Neural crest cell (in vitro differentiated cells): ENCODE measurements at regions not wholly inside any gene's neighbourhood (a gene's known extent, or its start where the extent isn't known, plus 50 kb on each side); places are given as distances from the start of the nearest gene placed in this dataset.

Source experiments
- DNase-seq: peaks from one replicate; pipeline ENCODE4 v3.0.0; 2021; ENCODE audit warnings: low read depth, mixed read lengths, low spot score
- H3K27ac Mint-ChIP-seq: one replicate; pipeline ENCODE4 v1.8.0; 2021; ENCODE audit warnings: mild to moderate bottlenecking, mixed read lengths; ENCODE audit not compliant: unreplicated experiment
- H3K27me3 Mint-ChIP-seq: 2 replicates; pipeline ENCODE4 v1.8.0; 2021; ENCODE audit warnings: low read depth, mild to moderate bottlenecking, mixed read lengths
- H3K36me3 Mint-ChIP-seq: 2 replicates; pipeline ENCODE4 v1.8.0; 2021; ENCODE audit warnings: low read depth, mild to moderate bottlenecking, mixed read lengths
- H3K4me1 Mint-ChIP-seq: 2 replicates; pipeline ENCODE4 v1.8.0; 2021; ENCODE audit warnings: mixed read lengths
- H3K4me3 Mint-ChIP-seq: one replicate; pipeline ENCODE4 v1.8.0; 2021; ENCODE audit warnings: mild to moderate bottlenecking, mixed read lengths
- H3K9me3 Mint-ChIP-seq: 2 replicates; pipeline ENCODE4 v1.8.0; 2021; ENCODE audit warnings: mixed read lengths
- TF ChIP-seq, protein P1 (sequence below): fragments of 200-600 bp; sonication (generic); conservative IDR thresholded peaks from 2 replicates; pipeline ENCODE4 v1.5.0; 2021; ENCODE audit warnings: antibody characterized with exemption, mild to moderate bottlenecking

DNA sequence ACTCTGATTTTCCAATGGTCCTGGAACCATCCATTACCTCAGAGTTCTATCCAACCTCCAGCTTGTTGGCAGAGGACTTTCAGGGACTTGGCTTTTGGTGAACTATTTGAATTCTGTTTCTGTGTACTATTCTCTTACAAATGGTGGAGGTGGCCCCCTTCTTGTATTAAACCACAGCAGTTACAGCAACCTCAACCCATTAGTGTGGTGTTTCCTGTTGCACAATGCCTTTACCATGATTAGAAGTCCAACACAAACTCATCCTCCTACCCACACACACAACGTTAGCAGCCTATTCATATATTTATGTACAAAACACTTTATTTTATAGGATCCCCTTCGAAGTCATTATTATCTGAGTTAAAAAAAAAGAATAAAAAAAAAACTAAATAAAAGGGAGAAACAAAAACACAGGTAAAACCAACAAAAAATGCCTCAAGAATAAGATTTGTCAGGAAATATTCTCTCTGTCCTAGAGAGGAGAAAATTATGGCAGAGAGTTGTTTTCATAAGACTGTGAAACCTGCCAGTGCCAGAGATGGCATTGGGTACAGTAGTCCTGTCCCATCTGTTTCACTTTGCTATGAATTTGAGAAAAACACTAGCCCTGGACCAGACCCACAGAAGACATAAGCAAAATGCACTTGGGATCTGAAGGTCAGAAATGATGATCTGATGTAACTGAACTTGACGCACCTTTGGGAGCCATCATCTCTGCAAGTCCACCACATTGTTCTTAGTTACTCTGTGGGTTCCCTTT is 1896.0 kb upstream of the PIK3C3 start:
- Mint-ChIP-seq H3K9me3 (no peaks in the 10 kb centered on the region), H3K27me3 (no peaks in the 10 kb centered on the region), H3K27ac (no peak overlapping the region), H3K36me3 (no peaks in the 10 kb centered on the region), H3K4me1 (no peaks in the 10 kb centered on the region), H3K4me3 (no peak overlapping the region)
- DNase-seq, result no peak
- TF ChIP-seq, protein P1, sequence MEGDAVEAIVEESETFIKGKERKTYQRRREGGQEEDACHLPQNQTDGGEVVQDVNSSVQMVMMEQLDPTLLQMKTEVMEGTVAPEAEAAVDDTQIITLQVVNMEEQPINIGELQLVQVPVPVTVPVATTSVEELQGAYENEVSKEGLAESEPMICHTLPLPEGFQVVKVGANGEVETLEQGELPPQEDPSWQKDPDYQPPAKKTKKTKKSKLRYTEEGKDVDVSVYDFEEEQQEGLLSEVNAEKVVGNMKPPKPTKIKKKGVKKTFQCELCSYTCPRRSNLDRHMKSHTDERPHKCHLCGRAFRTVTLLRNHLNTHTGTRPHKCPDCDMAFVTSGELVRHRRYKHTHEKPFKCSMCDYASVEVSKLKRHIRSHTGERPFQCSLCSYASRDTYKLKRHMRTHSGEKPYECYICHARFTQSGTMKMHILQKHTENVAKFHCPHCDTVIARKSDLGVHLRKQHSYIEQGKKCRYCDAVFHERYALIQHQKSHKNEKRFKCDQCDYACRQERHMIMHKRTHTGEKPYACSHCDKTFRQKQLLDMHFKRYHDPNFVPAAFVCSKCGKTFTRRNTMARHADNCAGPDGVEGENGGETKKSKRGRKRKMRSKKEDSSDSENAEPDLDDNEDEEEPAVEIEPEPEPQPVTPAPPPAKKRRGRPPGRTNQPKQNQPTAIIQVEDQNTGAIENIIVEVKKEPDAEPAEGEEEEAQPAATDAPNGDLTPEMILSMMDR, result no peak

- no peak overlapping the region for H3K27ac Mint-ChIP-seq
- no peaks in the 10 kb centered on the region for H3K4me1 Mint-ChIP-seq
- no peaks in the 10 kb centered on the region for H3K36me3 Mint-ChIP-seq
- no peak overlapping the region for H3K4me3 Mint-ChIP-seq
- no peaks in the 10 kb centered on the region for H3K9me3 Mint-ChIP-seq
- DNase-seq, result no peak
- no peaks in the 10 kb centered on the region for H3K27me3 Mint-ChIP-seq
- TF ChIP-seq, protein P1, result no peak
These were observed 1898.8 kb upstream of the PIK3C3 start for GRCh38 chr18:40056079-40056692.

- no peak for DNase-seq
- Mint-ChIP-seq H3K36me3 (no peaks in the 10 kb centered on the region), H3K27ac (no peak overlapping the region), H3K9me3 (no peaks in the 10 kb centered on the region), H3K4me1 (no peaks in the 10 kb centered on the region), H3K27me3 (no peaks in the 10 kb centered on the region), H3K4me3 (no peak overlapping the region)
- TF ChIP-seq, protein P1, result no peak
These were observed 1899.8 kb upstream of the PIK3C3 start for GRCh38 chr18:40055262-40055661.

DNA sequence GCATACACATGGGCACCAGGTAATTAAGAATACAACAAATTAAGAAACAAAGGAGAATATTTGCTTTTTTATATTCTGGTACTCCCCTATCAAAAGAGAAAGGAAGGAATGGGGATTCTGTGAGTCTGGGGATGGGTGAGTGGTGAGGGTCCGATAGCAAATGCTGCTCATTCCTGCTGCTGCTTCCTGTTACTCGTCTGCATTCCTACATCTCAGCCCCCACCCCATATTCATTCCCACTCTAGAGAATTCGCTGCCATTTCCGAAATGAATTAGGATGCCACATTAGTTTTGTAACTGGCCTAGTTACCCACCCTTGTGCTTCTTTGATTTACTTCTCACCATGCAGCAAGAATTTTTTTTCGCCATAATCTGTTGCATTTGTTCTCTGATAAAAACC is 1905.3 kb upstream of the PIK3C3 start:
- H3K4me3 Mint-ChIP-seq, result no peak overlapping the region
- H3K27me3 Mint-ChIP-seq, result no peaks in the 10 kb centered on the region
- no peaks in the 10 kb centered on the region for H3K36me3 Mint-ChIP-seq
- TF ChIP-seq, protein P1, result no peak
- no peak for DNase-seq
- no peaks in the 10 kb centered on the region for H3K9me3 Mint-ChIP-seq
- no peak overlapping the region for H3K27ac Mint-ChIP-seq
- no peaks in the 10 kb centered on the region for H3K4me1 Mint-ChIP-seq

- Mint-ChIP-seq H3K27ac (no peak overlapping the region), H3K4me3 (no peak overlapping the region), H3K36me3 (no peaks in the 10 kb centered on the region), H3K4me1 (no peaks in the 10 kb centered on the region), H3K27me3 (no peaks in the 10 kb centered on the region), H3K9me3 (no peaks in the 10 kb centered on the region)
- no peak for DNase-seq
- TF ChIP-seq, protein P1, result no peak
These were observed 1906.0 kb upstream of the PIK3C3 start for GRCh38 chr18:40048886-40049650.
